ENCODE measurements at regions not wholly inside any gene's neighbourhood (a gene's known extent, or its start where the extent isn't known, plus 50 kb on each side); places are given as distances from the start of the nearest gene placed in this dataset.

- no peak for TF ChIP-seq CTCF (IDR thresholded peaks at IDR 0.05)
- TF ChIP-seq POLR2A (IDR thresholded peaks at IDR 0.05), result no peak
These were observed 51.9 kb upstream of the CFAP46 start for GRCh38 chr10:132994185-132994796.

Measured in body of pancreas (tissue), 4 donors.